SK-N-MC (cell line): ENCODE measurements at regions not wholly inside any gene's neighbourhood (a gene's known extent, or its start where the extent isn't known, plus 50 kb on each side); places are given as distances from the start of the nearest gene placed in this dataset.

Source experiments
- DNase-seq: peaks from one replicate; pipeline ENCODE4 v3.0.0-alpha.2; 2011; ENCODE audit warnings: low read depth, low spot score
- H3K27ac ChIP-seq: fragments of 200-600 bp; sonication (generic); 2 replicates; pipeline ENCODE4 v1.5.1; 2016; ENCODE audit warnings: mixed run types
- H3K36me3 ChIP-seq: fragments of 200-600 bp; sonication (generic); 2 replicates; pipeline ENCODE4 v1.6.1; 2017; ENCODE audit warnings: antibody characterized with exemption, low read length, mixed read lengths; ENCODE audit not compliant: insufficient read depth
- H3K4me3 ChIP-seq: fragments of 200-600 bp; sonication (generic); 2 replicates; pipeline ENCODE4 v1.5.1; 2016
- H3K9ac ChIP-seq: fragments of 200-600 bp; sonication (generic); 2 replicates; pipeline ENCODE4 v1.8.0; 2017; ENCODE audit warnings: mixed run types, mixed read lengths; ENCODE audit not compliant: insufficient read length
- H3K9me3 ChIP-seq: fragments of 200-600 bp; sonication (generic); 2 replicates; pipeline ENCODE4 v1.6.1; 2017; ENCODE audit warnings: low read depth, mild to moderate bottlenecking, antibody characterized with exemption, low read length, moderate library complexity, mixed read lengths
- EZH2 ChIP-seq: fragments of 200-600 bp; sonication (generic); IDR thresholded peaks from one replicate; pipeline ENCODE4 v1.6.1; 2017; ENCODE audit warnings: antibody characterized with exemption
- FOXP2 ChIP-seq: optimal IDR thresholded peaks from 2 replicates; pipeline ENCODE3; 2011; ENCODE audit warnings: mild to moderate bottlenecking, moderate library complexity; ENCODE audit not compliant: insufficient read depth; ENCODE audit errors: extremely low read length, control extremely low read depth
- POLR2AphosphoS5 ChIP-seq: IDR thresholded peaks from 2 replicates; pipeline ENCODE4 v1.6.1; 2012; ENCODE audit warnings: mild to moderate bottlenecking, low read depth, low read length, borderline replicate concordance

DNA sequence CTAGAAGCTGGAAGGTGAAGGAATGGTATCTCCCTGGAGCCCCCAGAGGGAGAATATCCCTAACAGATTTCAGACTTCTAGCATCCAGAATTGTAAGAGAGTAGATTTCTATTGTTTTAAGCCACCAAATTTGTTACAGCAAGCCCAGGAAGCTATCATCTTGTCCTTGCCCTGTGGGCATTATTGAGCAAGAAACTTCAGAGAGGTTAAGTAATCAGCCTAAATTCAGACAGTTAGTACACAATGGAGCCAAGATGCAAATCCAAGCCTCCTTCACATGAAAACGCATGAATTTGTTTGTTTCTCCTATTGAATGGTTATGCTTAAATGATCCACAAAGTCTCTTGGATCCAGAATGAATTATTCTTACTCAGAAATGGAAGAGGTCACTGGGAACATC is 55.2 kb upstream of the TRIB2 start:
- H3K36me3 ChIP-seq, result no peaks in the 10 kb centered on the region
- H3K27ac ChIP-seq, result no peak overlapping the region
- H3K4me3 ChIP-seq, result no peak overlapping the region
- no peak for DNase-seq
- H3K9me3 ChIP-seq, result no peaks in the 10 kb centered on the region
- H3K9ac ChIP-seq, result no peak overlapping the region
- TF ChIP-seq POLR2AphosphoS5 (no peak), EZH2 (no peak), FOXP2 (no peak)

- no peak overlapping the region for H3K27ac ChIP-seq
- no peak overlapping the region for H3K4me3 ChIP-seq
- no peak for DNase-seq
- no peak overlapping the region for H3K9ac ChIP-seq
- TF ChIP-seq POLR2AphosphoS5 (no peak), EZH2 (no peak), FOXP2 (no peak)
- no peaks in the 10 kb centered on the region for H3K9me3 ChIP-seq
- H3K36me3 ChIP-seq, result no peaks in the 10 kb centered on the region
Measured at GRCh38 chr2:12663306-12664037, 53.3 kb upstream of the TRIB2 start.

GRCh38 chr2:12665334-12665733 is 51.4 kb upstream of the TRIB2 start:
- Histone ChIP-seq H3K4me3 (no peak overlapping the region), H3K36me3 (no peaks in the 10 kb centered on the region), H3K9ac (no peak overlapping the region), H3K9me3 (no peaks in the 10 kb centered on the region), H3K27ac (no peak overlapping the region)
- TF ChIP-seq POLR2AphosphoS5, result no peak
- no peak for TF ChIP-seq FOXP2
- TF ChIP-seq EZH2, result no peak
- DNase-seq, result no peak

DNA sequence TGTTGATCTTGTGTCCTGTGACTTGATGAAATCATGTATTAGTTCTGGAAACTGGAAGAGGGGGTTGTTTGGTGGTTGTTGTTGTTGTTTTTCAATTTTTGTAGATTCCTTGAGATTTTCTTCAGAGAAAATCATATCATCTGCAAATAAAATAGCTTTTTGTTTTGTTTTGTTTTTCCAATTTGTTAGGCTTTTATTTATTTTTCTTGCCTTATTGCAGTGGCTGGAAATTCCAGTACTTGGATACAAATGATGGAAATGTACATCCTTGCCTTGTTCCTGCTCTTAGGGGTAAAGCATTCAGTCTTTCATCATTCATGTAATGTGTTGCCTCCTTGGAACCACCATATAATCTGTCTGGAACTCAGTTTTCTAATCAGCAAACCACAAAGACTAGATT is 50.3 kb upstream of the TRIB2 start:
- Histone ChIP-seq H3K9me3 (no peaks in the 10 kb centered on the region), H3K36me3 (no peaks in the 10 kb centered on the region), H3K27ac (no peak overlapping the region), H3K9ac (no peak overlapping the region), H3K4me3 (no peak overlapping the region)
- no peak for TF ChIP-seq POLR2AphosphoS5
- TF ChIP-seq FOXP2, result no peak
- no peak for TF ChIP-seq EZH2
- no peak for DNase-seq
